Stimulated activated CD4-positive, alpha-beta T cell treated with anti-CD3 and anti-CD28 coated beads, Interleukin-4, amount 100 ng/mL, for 4 hours (primary cell): ENCODE measurements at regions not wholly inside any gene's neighbourhood (a gene's known extent, or its start where the extent isn't known, plus 50 kb on each side); places are given as distances from the start of the nearest gene placed in this dataset.

Source experiments
- DNase-seq, 2 experiments: peaks; one replicate each; pipeline ENCODE4 v3.0.0-alpha.2; 2020

DNA sequence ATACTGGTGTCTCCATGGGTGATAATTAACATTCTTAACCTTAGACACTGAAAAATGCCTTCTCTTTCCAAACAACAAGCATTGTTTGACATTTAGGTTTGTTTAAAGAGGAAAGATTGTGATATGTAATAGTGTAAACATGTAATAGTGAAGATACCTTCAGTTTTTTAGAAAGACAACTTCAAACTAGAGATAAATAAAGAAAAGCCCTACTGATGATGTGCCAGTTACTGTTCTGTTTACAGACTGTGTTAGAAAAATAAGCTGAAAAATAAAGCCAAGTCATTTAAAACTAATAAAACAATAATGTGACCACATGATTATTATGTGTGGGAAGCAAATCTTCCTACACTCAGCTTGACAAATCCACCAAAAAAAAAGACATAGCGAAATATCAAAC lies 2035.3 kb upstream of the TENM3 start:
- DNase-seq, result no peak

DNA sequence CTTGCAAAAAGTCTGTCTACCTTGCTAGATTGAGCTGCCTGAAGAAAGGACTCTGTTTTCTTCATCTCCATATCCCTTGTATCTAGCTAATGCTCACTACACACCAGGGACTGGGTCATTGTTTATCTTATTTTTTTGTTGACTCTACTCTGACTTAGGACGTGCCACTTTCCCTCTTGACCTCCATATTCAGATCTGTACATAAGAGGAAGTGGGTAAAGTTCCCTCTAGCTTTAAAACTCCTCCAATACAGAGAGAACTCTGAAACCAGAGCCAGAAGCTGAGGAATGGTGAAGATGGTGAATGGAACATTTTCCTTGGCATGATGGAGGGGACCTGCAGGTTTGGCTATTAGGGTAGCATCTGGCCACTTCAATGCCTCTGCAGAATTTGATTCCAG lies 2026.1 kb upstream of the TENM3 start:
- no peak for DNase-seq

DNA sequence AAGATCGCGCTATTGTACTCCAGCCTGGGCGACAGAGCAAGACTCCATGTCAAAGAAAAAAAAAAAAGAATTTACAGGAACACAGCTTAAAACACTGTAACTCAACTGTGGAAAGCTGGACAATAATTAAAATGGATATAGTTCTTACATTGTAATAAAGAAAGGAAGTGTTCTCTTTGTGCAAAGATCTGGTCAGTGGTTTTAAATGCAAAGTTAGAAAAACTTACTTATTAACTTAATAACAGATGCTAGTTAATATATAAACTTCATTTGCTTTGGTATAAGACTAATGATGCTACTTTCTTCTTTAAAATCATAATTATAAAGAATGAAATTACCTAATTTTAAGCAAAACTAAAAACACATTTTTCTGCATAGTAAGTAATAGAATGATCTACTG lies 2024.1 kb upstream of the TENM3 start:
- DNase-seq, result no peak

DNA sequence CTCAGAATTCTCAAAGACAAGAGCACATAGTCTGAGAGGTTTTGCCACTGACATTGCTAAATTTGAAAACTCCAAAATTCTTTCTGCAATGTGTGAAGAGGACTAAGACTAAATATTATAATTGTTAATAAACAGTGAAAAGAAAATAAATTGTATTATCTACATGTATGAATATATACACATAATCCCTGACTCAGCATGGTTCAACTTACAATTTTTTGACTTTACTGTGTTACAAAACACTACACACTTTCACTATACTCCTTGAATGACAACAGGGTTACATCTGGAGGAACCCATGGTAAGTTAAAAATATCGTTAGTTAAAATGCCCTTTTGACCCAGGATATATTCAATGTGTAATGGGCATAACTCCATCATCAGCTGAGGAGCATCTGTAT lies 2017.2 kb upstream of the TENM3 start:
- no peak for DNase-seq

DNA sequence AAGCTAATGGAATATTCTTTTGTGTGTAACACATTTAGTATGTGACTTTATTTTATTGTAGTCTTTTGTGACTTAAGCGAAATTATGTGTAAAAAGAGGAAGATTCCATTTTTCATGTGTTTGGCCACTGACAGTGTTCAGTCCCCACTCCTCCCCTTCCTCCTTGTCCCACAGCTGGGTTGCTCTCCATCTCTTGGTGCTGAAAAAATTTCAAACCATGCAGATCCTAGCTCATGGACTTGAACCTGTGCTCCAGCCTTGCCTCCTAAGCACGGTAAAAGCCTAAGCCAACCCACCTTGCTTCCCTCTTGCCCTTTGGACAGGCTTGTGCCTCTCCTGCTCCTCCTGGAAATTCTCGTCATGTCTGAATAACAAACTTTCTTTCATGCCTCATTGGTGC lies 2008.5 kb upstream of the TENM3 start:
- no peak for DNase-seq

DNA sequence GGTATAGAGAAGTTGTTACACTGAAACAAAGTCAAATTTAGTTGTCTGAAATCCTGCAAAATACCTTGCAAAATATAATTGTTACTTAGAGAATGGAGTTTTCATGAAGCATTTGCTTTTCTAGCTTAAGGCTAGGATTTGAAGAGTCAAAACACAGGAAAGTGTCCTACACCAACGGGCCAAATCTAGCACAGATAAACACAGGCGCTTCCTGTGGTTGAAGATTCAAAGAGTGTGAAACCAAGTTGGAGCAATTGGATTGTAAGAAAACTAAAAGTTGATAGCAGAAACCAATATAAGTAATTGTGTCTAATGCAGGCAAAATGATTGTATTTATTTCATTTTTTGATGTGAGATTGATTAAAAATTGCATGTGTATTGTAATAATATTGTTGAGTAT lies 2002.5 kb upstream of the TENM3 start:
- no peak for DNase-seq

DNA sequence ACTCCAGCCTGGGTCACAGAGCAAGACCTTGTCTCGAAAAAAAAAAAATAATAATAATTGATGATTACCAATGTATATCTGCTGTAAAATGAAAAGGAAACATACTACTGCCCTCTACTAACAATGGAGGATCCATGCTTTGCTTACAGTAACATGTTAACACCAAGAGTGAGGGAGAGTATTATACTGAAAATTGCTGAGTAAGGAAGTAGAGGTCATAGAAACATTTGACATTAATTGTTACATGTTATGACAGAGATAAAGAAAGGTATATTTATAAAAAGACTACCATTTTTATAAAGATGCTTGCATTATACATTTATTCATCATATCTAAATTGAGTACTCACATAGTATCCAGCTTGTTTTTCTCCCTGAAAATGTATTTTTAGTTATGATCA lies 1989.8 kb upstream of the TENM3 start:
- DNase-seq, result no peak

DNA sequence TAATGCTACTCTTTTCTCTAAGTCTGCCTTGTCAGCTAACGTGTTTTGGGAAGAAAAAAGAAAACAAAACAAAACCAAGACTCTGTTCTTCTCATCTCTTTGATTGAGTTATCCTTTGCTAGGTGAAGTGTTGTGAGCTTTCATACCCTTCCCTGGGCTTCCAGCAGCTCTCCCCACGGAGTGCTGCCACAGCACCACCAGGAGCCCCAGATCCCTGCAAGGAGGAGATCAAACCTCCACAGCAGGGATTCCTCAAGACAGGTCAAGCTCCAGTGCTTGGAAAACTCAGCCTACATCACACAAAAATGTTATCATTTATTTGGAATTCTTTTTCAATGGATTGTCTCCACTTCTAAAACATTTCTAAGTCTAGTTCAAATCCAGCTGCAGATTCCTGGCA lies 1981.9 kb upstream of the TENM3 start:
- no peak for DNase-seq

DNA sequence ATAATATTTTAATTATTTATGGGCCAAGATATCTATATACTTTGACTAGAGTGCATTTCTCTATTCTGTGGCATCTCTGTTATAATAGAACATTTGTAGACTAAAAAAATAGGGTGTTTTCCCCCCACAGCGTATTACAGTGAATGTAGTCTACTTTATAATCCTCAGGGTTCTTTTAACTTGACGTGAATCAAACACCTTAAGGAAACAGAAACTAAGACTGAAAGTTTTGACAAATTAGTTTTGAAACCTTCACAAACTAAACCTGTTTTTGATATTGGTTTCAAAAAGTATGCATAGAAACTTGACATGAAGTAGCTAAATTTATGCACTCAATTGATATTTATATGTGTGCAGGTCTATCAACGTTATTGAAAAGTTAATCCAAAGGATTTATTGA lies 1963.1 kb upstream of the TENM3 start:
- DNase-seq, result no peak

DNA sequence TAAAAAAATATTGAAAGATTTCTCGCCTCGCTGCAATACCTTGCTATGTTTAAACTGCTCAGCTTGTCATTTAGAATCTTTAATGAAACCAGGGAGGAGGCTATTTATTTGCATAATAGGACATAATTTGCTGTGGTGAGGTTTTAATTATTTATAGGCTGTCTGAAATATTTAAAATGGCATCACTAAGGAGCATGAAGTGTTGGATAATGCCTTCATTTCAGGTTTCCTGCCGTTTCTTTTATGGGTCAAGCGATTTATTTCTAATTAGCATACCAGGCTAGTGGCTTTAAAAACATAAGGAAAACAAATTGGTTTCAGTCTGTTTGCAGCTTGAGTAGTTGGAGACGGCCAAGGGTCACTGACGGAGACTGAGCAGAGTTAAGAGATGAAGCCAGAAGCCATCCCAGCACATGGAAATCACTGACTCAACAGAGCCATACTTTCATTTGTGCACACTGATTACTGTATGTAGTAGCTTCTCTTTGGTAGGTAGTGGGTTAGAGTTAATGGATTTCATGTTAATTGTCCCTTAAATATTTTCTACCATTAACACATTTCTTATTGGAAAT lies 1962.4 kb upstream of the TENM3 start:
- no peak for DNase-seq

DNA sequence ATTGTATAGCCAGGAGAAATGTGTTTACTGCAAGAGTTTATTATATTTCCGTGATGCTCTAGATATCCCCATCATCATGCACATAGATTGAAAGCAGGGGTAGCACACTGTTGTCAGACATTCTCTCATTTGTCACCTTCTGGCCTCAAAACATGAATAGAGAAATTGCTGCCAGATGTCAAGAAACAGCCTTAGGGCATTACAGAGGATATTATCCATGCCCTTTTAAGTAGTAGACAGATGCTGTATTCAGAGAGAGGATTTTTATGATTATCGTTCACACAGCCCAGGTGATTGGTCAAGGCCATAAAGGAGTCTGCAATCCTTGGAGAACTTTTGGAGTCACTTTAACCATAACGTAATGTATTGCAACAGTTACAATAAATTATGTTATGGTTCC lies 1961.5 kb upstream of the TENM3 start:
- no peak for DNase-seq

DNA sequence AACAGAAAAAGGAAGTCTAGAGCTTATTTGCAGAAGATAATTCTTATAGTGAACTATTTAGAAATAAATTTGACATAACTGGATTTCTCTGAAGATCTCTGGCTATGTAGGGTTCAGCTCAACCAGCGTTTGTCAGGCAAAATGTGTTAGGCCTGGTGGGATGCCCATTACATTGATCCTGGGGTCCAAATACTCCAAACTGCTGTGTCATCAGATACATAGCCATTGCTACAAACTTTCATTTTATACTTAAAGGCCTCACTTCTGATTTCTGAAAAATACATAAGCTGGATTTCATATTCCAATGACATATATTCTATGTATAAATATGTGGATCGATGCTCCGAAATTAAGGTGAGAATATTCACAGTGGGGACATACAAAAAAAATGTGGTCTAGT lies 1958.9 kb upstream of the TENM3 start:
- no peak for DNase-seq

DNA sequence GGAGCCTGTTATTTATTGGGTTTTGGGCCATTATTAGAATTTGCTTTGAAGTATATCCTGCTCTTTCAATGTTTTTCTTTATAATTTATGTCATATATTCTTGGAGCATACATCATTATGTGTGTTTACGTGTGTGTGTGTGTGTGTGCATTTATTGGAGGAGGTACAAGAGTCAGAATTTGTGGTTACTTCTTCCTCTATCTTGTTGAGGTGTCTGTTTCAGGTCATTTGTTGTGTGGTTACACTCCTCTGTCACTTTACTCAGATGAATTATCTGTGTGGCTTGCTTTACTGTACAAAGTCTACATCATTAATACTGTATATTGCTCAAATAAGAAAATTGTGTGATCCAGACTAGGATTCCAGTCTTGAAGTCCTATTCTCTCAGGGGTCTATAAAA lies 1957.4 kb upstream of the TENM3 start:
- no peak for DNase-seq

DNA sequence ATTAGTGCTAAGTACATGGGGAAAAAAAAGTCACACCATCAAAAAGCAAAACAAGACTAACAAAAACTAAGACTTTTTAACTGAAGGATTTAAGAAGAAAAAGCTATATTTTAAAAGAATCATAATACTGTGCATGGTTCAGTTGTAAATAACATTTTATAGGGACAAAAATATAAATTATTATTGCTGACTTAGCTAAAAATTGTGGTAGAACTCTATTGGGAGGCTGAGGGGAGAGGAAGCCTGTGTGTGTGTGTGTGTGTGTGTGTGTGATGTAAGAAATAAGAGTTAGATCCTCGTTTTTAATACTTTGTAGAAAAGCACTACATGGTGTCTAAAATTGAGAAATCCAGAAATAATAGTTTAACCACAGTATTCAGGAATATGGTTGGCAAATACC lies 1950.9 kb upstream of the TENM3 start:
- no peak for DNase-seq

DNA sequence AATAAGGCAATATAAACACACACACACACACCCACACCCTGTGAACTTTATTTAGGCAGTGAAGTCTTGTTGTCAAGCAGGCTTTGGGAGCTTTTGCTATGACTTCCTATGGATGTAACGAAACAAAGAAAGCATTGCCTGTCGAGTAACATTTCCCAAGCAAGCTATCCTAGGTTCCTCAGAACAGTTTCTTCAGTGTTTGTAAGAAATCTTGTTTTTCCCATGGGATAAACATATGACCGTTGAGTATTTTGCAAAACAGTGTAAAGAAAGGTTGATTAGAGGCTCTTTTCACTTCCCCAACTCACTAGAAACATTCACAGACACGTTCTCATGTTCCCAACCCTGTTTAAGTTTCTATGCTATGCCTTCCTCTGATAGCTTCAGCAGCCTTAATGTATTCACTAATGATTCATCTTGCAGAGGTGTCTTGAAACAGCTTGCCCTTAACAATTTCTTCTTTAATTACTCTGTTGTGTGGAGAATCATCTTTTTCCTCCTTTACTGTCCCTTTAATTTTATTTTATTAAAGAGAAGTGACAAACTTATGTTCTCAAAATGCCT lies 1947.1 kb upstream of the TENM3 start:
- no peak for DNase-seq

DNA sequence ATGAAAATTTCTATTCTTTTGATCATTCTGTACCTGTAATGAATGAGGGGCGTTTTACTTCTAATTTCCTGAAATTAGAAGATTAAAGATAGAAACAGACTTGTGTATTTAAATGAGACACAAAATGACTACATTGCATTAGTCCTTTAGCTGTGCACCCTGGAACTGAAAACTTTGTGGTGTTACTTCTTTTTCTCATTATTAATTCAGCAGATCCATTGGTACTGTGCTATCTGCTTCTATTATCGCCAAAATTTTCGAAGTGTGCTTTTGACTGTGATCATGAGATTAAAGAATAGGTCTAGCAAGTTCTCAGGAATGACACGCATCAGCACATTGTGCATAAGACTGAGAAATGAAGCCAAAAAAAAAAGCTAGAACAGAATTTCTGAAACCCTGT lies 1938.9 kb upstream of the TENM3 start:
- DNase-seq, result no peak

DNA sequence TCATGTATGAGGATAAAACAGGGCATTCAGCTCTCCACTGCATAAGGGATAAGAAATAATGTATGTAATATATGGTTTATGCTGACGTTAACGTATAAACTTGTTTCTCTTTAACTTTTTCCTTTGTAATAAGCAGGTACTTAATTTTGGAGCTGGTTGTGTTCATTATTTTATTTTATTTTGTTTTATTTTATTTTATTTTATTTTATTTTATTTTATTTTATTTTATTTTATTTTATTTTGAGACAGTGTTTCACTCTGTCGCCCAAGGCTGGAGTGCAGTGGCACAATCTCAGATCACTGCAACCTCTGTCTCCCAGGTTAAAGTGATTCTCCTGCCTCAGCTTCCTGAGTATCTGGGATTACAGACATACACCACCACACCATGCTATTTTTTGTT lies 1932.6 kb upstream of the TENM3 start:
- DNase-seq, result no peak

DNA sequence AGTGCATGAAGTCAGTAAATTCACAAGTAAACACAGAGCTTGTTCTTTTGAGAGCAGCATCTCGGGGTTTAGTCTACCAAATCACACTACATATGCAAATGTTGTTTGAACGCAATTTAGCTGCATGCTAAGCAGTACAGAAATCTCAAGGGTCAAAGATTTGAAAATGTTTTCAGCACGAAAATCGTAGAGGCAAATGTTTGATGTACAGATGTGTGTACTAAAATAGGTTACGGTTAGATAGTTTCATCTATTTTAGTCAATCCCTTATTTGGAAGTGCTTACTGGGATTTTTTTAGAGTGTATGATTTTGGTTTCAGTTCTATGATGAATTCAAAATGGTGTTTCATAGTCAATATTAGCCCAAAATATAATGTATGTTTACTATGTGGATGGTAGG lies 1928.2 kb upstream of the TENM3 start:
- DNase-seq, result no peak

DNA sequence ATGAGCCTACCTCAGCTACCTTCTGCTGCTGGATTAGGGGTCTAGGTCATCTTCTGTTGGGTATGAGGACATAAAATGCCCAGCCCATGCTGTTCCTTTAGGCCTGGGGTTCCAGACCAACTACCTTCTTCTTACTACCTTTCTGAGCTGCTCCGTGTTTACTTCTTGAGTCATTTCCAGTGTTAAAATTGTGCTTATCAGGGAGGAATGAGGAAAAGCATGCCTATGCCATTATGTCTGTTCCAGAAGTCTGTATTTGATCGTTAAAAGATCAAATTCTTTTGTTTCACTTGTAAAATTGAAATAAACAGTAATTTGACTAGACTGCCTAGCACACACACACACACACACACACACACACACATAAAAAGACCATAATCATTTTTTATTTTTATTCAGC lies 1912.7 kb upstream of the TENM3 start:
- no peak for DNase-seq

DNA sequence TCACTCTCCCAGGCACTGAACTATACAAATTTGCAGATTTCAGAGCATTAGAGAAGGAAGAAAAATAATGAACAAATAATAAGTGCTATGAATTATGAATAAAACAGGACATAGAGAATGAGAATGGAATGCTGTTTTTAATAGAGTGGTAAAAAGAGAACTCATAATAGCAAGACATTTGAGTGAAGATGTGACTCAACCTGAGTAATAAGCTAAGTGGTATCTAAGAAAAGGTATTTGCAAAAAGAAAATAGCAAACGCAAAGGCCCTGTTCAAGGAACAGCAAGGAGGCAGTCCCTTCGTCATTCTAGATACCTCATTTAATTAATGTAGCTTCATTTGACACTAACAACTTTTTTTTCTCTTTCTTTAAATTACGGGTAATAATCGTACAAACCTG lies 1910.0 kb upstream of the TENM3 start:
- no peak for DNase-seq

DNA sequence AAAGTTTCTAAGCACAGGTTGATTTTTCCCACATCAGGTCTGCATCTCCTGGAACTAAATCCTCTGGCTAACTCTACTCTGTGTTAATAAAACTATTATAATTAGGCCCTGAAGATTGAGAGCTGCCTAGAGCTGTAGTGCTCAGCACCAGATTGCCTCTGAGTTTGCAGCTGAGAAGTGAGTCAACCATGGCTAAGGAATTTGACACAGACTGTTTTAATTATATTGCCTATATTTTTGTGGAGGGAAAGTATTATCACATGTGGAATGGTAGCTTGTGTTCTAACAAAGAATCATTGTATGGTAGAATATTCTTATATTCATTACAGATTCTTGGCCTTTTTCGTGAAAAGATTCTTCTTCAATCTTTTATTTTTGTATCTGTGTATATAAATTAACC lies 1907.6 kb upstream of the TENM3 start:
- no peak for DNase-seq

DNA sequence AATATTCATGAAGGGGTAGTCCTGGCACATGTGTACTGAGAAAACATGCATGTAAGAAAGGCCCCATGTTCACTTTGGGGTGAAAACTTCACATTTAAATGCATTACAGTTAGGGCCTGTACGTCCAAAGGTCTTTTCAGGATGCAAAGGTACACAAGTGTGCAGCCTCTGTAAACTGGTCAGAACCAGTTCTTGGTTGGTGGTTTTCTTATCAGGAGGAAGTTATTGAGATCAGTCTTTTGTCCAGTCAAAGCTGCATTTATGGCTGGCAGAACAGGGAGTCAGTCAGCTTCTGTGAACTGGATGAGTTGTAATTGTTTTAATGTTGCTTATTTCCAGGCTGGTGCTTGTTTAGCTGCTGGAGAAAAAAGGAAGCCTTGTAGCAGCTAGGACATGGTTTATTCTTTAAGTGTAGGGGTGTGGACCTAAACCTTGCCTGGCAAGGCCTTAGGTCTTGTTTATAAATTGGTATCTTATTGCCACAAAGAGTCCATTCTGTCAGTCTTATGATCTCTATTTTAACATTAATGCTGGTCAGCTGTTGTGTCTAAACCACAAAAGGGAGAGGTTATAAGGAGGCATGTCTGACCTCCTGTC lies 1906.6 kb upstream of the TENM3 start:
- DNase-seq, result no peak

DNA sequence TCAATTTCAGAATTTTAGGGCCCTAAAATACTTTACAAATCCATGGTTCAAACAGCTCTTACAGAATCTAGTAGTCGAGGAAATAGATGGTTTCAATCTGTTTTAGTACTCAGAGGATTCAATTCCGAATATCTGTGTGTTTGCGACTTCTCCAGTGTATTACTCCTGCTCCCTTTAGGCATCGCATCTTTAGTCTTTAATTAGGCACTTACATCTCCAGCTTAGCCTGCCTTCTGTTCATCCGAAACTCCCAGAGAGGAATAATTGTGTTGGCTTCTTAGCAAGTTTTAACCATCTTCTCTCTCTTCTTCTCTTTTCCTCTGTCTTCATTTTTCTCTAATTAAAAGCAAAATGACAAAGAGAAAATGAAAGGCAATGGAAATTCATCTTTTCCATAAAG lies 1901.3 kb upstream of the TENM3 start:
- DNase-seq, result no peak

DNA sequence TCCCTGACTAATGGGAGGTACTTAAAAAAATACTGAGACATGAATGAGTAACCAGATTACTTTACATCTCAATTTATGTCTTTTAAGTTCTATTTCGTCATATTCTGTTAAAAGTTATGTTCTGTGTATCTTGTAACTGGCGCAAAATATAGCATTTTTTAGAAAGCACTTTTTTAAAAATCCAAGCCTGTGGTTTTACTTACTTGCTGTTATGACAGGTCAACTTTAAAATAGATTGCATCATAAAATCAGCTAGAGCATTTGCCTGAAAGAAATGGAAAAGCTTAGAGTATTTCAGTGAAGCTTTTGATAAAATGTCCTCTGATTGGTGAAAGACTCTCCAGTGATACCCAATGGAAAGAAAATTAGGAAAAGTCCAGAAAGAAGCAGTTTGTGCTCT lies 1892.3 kb upstream of the TENM3 start:
- no peak for DNase-seq

DNA sequence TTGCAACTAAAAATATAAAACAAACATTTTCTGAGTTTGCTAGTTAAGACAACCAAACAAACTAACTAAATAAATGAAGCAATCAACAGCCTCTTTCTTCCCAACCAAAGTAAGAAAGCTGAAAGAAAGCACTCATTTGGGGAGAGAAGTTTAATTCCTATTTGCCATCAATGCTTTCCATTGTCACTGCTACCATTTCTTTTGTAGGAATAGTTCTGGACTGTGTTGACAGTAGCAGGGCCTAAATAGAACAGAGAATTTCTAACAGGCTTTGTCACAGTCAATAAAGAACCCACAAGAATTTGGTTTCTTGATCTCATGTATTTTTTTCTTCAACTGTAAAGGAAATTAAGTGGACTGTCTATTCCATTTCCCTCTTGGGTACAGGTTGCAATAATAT lies 1886.4 kb upstream of the TENM3 start:
- no peak for DNase-seq
